HepG2 (cell line): ENCODE measurements at regions not wholly inside any gene's neighbourhood (a gene's known extent, or its start where the extent isn't known, plus 50 kb on each side); places are given as distances from the start of the nearest gene placed in this dataset.

ENCODE experiments used
- ATAC-seq: fragments of 200-7000 bp; cut with Tn5 transposase; 3 replicates; pipeline ENCODE4 v1.9.1; 2020; ENCODE audit warnings: mild to moderate bottlenecking, moderate library complexity
- BruUV-seq: library from RNA; stranded (reverse); fragments of 400-500 nt; replicated peaks from 2 replicates; lab custom pipeline; 2021; lab: Mats Ljungman, UMichigan
- CTCF ChIA-PET: fragments of 300-600 bp; formaldehyde crosslinking; extraction: SDS; loops from one replicate; lab custom pipeline; 2021; ENCODE audit warnings: low total read pairs, inconsistent platforms, low intra/inter-chr PET ratio; lab: Yijun Ruan, JAX
- POLR2A ChIA-PET: fragments of 350-600 bp; sonication (Branson Sonifier 250); formaldehyde crosslinking; loops from one replicate; lab custom pipeline; 2020; ENCODE audit warnings: antibody characterized with exemption, inconsistent platforms; lab: Yijun Ruan, JAX
- DNase-seq: peaks from one replicate; pipeline ENCODE4 v3.0.0-alpha.2; 2015; ENCODE audit warnings: low spot score
- FAIRE-seq: peaks from 3 replicates; lab custom pipeline; 2011; peaks lifted over from hg19 to GRCh38; lab: Jason Lieb, UNC
- H2AFZ ChIP-seq: one replicate; pipeline ENCODE4 v1.6.1; 2011; ENCODE audit warnings: low read length, inconsistent platforms
- H3K27ac ChIP-seq: fragments of 300-600 bp; 3 replicates; pipeline ENCODE4 v1.8.0; 2011; ENCODE audit warnings: mixed run types, mild to moderate bottlenecking, mixed read lengths, low read length, inconsistent platforms; ENCODE audit not compliant: insufficient read depth; ENCODE audit errors: extremely low read length
- H3K27me3 ChIP-seq, 2 experiments: fragments of 200-600 bp in 1 of 2; 2 replicates in 1 of 2; 3 replicates in 1 of 2; pipeline versions ENCODE4 v1.6.0 to v1.8.0; 2011; ENCODE audit warnings: low read length in 2 of 2, mild to moderate bottlenecking in 2 of 2, moderate library complexity in 2 of 2, inconsistent platforms in 1 of 2; ENCODE audit not compliant: insufficient read depth in 2 of 2, control insufficient read depth in 1 of 2
- H3K36me3 ChIP-seq, 2 experiments: fragments of 200-600 bp in 1 of 2; replicated peaks in 1 of 2; 2 replicates in 1 of 2; 3 replicates in 1 of 2; pipeline versions ENCODE4 v1.5.1 to v1.8.0; 2011; ENCODE audit warnings: low read length in 2 of 2, inconsistent platforms in 1 of 2; ENCODE audit not compliant: insufficient read depth in 2 of 2, control insufficient read depth in 1 of 2
- H3K4me1 ChIP-seq: 2 replicates; pipeline ENCODE4 v1.5.1; 2012; ENCODE audit warnings: low read length, inconsistent platforms; ENCODE audit not compliant: insufficient read depth
- H3K4me2 ChIP-seq: 2 replicates; pipeline ENCODE4 v1.6.0; 2011; ENCODE audit warnings: low read depth, low read length, inconsistent platforms
- H3K4me3 ChIP-seq, 3 experiments: fragments of 200-600 bp in 1 of 3; sonication (generic), shearing (Covaris generic) in 1 of 3; replicated peaks in 1 of 3; 2 replicates each; pipeline ENCODE4 v1.5.1; 2011 to 2016; ENCODE audit warnings: low read length in 3 of 3, inconsistent platforms in 2 of 3, low read depth in 2 of 3, mild to moderate bottlenecking in 2 of 3, control low read depth in 1 of 3, mixed read lengths in 1 of 3; ENCODE audit not compliant: insufficient read depth in 1 of 3
- H3K79me2 ChIP-seq: one replicate; pipeline ENCODE4 v1.6.1; 2011; ENCODE audit warnings: low read length, inconsistent platforms; ENCODE audit not compliant: insufficient read depth
- H3K9ac ChIP-seq: 2 replicates; pipeline ENCODE4 v1.6.0; 2011; ENCODE audit warnings: mild to moderate bottlenecking, low read depth, low read length, inconsistent platforms; ENCODE audit not compliant: insufficient read depth
- H3K9me3 ChIP-seq: 2 replicates; pipeline ENCODE4 v1.5.1; 2012; ENCODE audit warnings: mild to moderate bottlenecking, low read length
- H4K20me1 ChIP-seq: 2 replicates; pipeline ENCODE4 v1.6.0; 2011; ENCODE audit warnings: inconsistent platforms, mild to moderate bottlenecking, low read length, moderate library complexity; ENCODE audit not compliant: insufficient read depth
- ATF5 ChIP-seq: sonication (generic); formaldehyde crosslinking; IDR thresholded peaks from 2 replicates; pipeline ENCODE4 v1.4.0; 2020; ENCODE audit warnings: mild to moderate bottlenecking, low read depth, missing genetic modification reagents
- ATF7-NPFF ChIP-seq: sonication (generic); formaldehyde crosslinking; IDR thresholded peaks from 2 replicates; pipeline ENCODE4 v1.8.1; 2023; ENCODE audit warnings: mild to moderate bottlenecking, low read depth, missing genetic modification reagents, moderate library complexity
- FIP1L1 ChIP-seq: fragments of 200-400 bp; formaldehyde crosslinking; IDR thresholded peaks from 2 replicates; pipeline ENCODE4 v1.6.1; 2018; ENCODE audit warnings: low read depth, mild to moderate bottlenecking, low read length, moderate library complexity, borderline replicate concordance; ENCODE audit not compliant: insufficient read depth
- LCORL ChIP-seq, 2 experiments: fragments of 450-650 bp in 1 of 2; sonication (generic) in 1 of 2; formaldehyde crosslinking in 1 of 2; IDR thresholded peaks; 2 replicates each; pipeline versions ENCODE4 v1.5.0 to v1.6.1; 2017 to 2020; ENCODE audit warnings: antibody characterized with exemption in 1 of 2, missing genetic modification reagents in 1 of 2
- POGK ChIP-seq: sonication (generic); formaldehyde crosslinking; conservative IDR thresholded peaks from 2 replicates; pipeline ENCODE4 v1.8.0; 2022; ENCODE audit warnings: mild to moderate bottlenecking, moderate library complexity, missing genetic modification reagents
- TEAD3 ChIP-seq: optimal IDR thresholded peaks from 2 replicates; pipeline ENCODE3; 2016; ENCODE audit warnings: borderline replicate concordance
- TSC22D2 ChIP-seq: sonication (generic); formaldehyde crosslinking; IDR thresholded peaks from 2 replicates; pipeline ENCODE4 v1.5.1; 2020; ENCODE audit warnings: missing genetic modification reagents, mild to moderate bottlenecking, borderline replicate concordance
- U2AF2 ChIP-seq: fragments of 200-400 bp; formaldehyde crosslinking; IDR thresholded peaks from 2 replicates; pipeline ENCODE4 v1.6.1; 2017; ENCODE audit warnings: low read depth, mild to moderate bottlenecking, low read length
- ZNF670 ChIP-seq: sonication (generic); formaldehyde crosslinking; IDR thresholded peaks from 2 replicates; pipeline ENCODE4 v1.8.0; 2022; ENCODE audit warnings: mild to moderate bottlenecking, missing genetic modification reagents, borderline replicate concordance
- ZNF841 ChIP-seq: sonication (generic); formaldehyde crosslinking; IDR thresholded peaks from 2 replicates; pipeline ENCODE4 v1.8.1; 2023; ENCODE audit warnings: missing genetic modification reagents, borderline replicate concordance
- WGBS: methylation state at CpG from one replicate; pipeline ENCODE4 v1.1.6; 2017; ENCODE audit warnings: low lambda C conversion rate; 5-methylcytosine and 5-hydroxymethylcytosine counted together
- in situ Hi-C: cut with HindIII; loops from 2 replicates; pipeline ENCODE4 v1.10.0; 2017; ENCODE audit warnings: low pct_unique_long_range_greater_than_20kb; ENCODE audit not compliant: extremely low pct_ligation_motif_present
- intact Hi-C: fragments of 100-400 bp; cut with micrococcal nuclease; formaldehyde crosslinking; loops from one replicate; pipeline ENCODE4 v1.10.0; 2022; ENCODE audit not compliant: unreplicated experiment

DNA sequence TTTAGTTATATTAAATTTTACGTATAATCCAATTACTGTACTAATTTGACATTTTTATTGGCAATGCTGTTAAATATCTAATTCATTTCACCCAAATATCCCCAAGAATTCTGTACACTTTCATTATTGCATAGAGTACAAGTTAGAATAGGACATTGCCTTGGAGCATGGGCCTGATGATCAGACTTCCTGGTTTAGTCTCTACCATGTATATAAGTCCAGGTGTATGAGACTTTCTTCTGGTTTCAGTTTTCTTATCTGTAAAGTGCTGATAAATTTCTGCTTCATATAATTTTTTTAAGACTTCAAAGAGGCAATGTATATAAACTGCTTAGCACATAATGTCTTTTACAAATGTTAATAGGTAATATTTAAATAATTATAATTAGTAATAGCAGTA is 179.4 kb downstream of the KLF12 start (continued):
- no peak for TF ChIP-seq POGK
- TF ChIP-seq TSC22D2 (CRISPR knock-in tag) = no peak
- no peak for TF ChIP-seq U2AF2
- no peak for TF ChIP-seq ATF5
- TF ChIP-seq LCORL (IDR thresholded peaks at IDR 0.05) = no peak
- TF ChIP-seq LCORL (CRISPR knock-in tag; IDR thresholded peaks at IDR 0.05) = no peak
- TF ChIP-seq ZNF670 (CRISPR knock-in tag) = no peak
- TF ChIP-seq TEAD3 = no peak
- TF ChIP-seq FIP1L1 = no peak
- TF ChIP-seq ZNF841 (CRISPR knock-in tag) = no peak

DNA sequence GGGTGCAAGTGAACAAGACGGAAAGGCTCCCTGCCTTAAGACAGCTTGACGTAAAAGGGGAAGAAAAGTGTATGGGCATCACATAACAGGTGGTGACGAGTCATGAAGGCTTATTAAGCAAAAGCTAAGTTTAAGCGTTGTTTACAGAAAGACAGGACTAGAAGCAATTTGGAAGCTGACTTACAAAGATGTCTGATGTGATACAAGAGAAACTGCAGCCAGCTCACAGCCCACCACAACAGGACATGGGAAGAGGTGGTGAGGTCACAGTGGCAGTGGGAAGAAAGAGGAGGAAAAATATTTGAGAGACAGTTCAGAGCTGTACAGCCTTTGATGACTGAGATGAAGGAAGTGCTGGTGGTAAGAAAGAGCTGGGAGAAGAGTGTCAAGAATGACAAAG is 181.6 kb downstream of the KLF12 start:
- H3K4me3 ChIP-seq = no peak overlapping the region
- no peak overlapping the region for H3K4me2 ChIP-seq
- no peak overlapping the region for H3K9ac ChIP-seq
- no peak overlapping the region for H2AFZ ChIP-seq
- no TSS peak for BruUV-seq
- POLR2A ChIA-PET = no interaction called here
- CTCF ChIA-PET = no interaction called here
- H4K20me1 ChIP-seq = no peaks in the 10 kb centered on the region
- no peak for DNase-seq
- no peak for ATAC-seq
- in situ Hi-C loops = no loop called here
- no peak for FAIRE-seq
- no peaks in the 10 kb centered on the region for H3K9me3 ChIP-seq
- H3K4me1 ChIP-seq = no peaks in the 10 kb centered on the region
- no peaks in the 10 kb centered on the region for H3K79me2 ChIP-seq
- 60% methylated on average over 4 of the region's 4 CpGs for WGBS
- no peak for TF ChIP-seq ATF7-NPFF
- no peaks in the 10 kb centered on the region for H3K27me3 ChIP-seq
- H3K36me3 ChIP-seq = no peaks in the 10 kb centered on the region
- intact Hi-C loops = no loop called here
- H3K27ac ChIP-seq = no peak overlapping the region
